ENCODE measurements at regions not wholly inside any gene's neighbourhood (a gene's known extent, or its start where the extent isn't known, plus 50 kb on each side); places are given as distances from the start of the nearest gene placed in this dataset.

DNA sequence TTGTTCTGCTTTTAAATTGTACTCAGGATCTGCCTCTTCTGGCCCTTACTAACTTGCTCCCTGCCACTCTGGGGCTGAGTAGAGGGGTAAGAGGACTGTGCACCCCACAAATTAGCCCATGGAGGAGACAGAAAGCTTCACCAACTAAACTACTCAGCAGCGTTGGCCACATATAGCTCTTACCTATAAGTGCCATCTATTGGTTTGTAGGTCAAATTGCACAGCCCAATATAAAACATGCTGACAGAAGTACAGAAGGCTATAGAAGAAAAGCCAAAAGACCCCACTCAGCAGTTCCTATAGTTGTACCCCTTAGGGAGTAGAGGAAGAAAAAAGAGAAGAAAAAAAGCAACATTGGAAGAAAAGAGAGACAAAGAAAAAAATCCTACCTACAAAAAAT lies 341.2 kb upstream of the FMR1 start:
- Histone ChIP-seq H2AFZ (ENCODE audit: low read length) (no peak overlapping the region), H3K4me3 (ENCODE audit: low read length) (no peak overlapping the region), H3K27me3 (replicated peaks; ENCODE audit: insufficient read depth, low read length) (no peaks in the 10 kb centered on the region), H3K4me1 (ENCODE audit: low read length) (no peaks in the 10 kb centered on the region), H3K27ac (ENCODE audit: low read length) (no peak overlapping the region), H3K36me3 (replicated peaks; ENCODE audit: insufficient read depth, low read length) (no peaks in the 10 kb centered on the region), H3K79me2 (ENCODE audit: low read length) (no peaks in the 10 kb centered on the region), H3K9me2 (replicated peaks; ENCODE audit: insufficient read depth, low read length) (no peaks in the 10 kb centered on the region), H3K4me2 (ENCODE audit: low read depth, low read length) (no peak overlapping the region), H3K9ac (ENCODE audit: low read length) (no peak overlapping the region), H4K20me1 (ENCODE audit: insufficient read depth, low read length) (no peaks in the 10 kb centered on the region), H3K9me3 (replicated peaks; ENCODE audit: insufficient read depth, low read length) (no peaks in the 10 kb centered on the region), H3F3A (ENCODE audit: insufficient read depth, low read length) (no peaks in the 10 kb centered on the region)
- DNase-seq = no peak
- TF ChIP-seq EZH2phosphoT487 (IDR thresholded peaks at IDR 0.05; ENCODE audit: low read length) (no peak), EZH2 (optimal IDR thresholded peaks at IDR 0.05; ENCODE audit: low read depth, low read length) (no peak)
- TF ChIP-seq, protein P1, sequence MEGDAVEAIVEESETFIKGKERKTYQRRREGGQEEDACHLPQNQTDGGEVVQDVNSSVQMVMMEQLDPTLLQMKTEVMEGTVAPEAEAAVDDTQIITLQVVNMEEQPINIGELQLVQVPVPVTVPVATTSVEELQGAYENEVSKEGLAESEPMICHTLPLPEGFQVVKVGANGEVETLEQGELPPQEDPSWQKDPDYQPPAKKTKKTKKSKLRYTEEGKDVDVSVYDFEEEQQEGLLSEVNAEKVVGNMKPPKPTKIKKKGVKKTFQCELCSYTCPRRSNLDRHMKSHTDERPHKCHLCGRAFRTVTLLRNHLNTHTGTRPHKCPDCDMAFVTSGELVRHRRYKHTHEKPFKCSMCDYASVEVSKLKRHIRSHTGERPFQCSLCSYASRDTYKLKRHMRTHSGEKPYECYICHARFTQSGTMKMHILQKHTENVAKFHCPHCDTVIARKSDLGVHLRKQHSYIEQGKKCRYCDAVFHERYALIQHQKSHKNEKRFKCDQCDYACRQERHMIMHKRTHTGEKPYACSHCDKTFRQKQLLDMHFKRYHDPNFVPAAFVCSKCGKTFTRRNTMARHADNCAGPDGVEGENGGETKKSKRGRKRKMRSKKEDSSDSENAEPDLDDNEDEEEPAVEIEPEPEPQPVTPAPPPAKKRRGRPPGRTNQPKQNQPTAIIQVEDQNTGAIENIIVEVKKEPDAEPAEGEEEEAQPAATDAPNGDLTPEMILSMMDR (IDR thresholded peaks at IDR 0.05; ENCODE audit: low read length) = no peak

DNA sequence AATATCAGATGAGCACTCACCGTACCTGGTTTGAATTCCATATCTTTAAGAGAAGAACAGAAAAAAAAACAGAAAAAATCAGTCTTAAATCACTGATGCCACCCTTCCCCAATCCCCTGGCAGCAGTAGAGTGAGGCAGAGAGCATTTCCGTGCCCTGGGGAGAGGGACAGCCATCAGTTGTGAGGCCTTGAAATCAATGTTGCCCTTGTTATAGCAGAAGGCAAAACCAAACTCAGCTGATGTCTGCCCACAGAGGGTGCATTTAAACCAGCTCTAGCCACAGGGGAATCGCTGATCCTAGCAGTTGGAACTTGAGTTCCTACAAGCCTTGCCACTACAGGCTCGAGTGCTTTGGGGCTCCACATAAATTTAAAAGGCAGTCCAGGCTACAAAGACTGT lies 338.5 kb upstream of the FMR1 start:
- no peaks in the 10 kb centered on the region for H3K4me1 ChIP-seq (ENCODE audit: low read length)
- no peak overlapping the region for H3K9ac ChIP-seq (ENCODE audit: low read length)
- no peaks in the 10 kb centered on the region for H3K27me3 ChIP-seq (replicated peaks; ENCODE audit: insufficient read depth, low read length)
- H2AFZ ChIP-seq (ENCODE audit: low read length) = no peak overlapping the region
- no peak overlapping the region for H3K4me3 ChIP-seq (ENCODE audit: low read length)
- no peak for TF ChIP-seq EZH2phosphoT487 (IDR thresholded peaks at IDR 0.05; ENCODE audit: low read length)
- TF ChIP-seq, protein P1 (IDR thresholded peaks at IDR 0.05; ENCODE audit: low read length) = no peak
- TF ChIP-seq EZH2 (optimal IDR thresholded peaks at IDR 0.05; ENCODE audit: low read depth, low read length) = no peak
- no peaks in the 10 kb centered on the region for H4K20me1 ChIP-seq (ENCODE audit: insufficient read depth, low read length)
- no peaks in the 10 kb centered on the region for H3K36me3 ChIP-seq (replicated peaks; ENCODE audit: insufficient read depth, low read length)
- no peaks in the 10 kb centered on the region for H3F3A ChIP-seq (ENCODE audit: insufficient read depth, low read length)
- no peaks in the 10 kb centered on the region for H3K9me3 ChIP-seq (replicated peaks; ENCODE audit: insufficient read depth, low read length)
- no peaks in the 10 kb centered on the region for H3K9me2 ChIP-seq (replicated peaks; ENCODE audit: insufficient read depth, low read length)
- DNase-seq = no peak
- H3K4me2 ChIP-seq (ENCODE audit: low read depth, low read length) = no peak overlapping the region
- H3K27ac ChIP-seq (ENCODE audit: low read length) = no peak overlapping the region
- no peaks in the 10 kb centered on the region for H3K79me2 ChIP-seq (ENCODE audit: low read length)

DNA sequence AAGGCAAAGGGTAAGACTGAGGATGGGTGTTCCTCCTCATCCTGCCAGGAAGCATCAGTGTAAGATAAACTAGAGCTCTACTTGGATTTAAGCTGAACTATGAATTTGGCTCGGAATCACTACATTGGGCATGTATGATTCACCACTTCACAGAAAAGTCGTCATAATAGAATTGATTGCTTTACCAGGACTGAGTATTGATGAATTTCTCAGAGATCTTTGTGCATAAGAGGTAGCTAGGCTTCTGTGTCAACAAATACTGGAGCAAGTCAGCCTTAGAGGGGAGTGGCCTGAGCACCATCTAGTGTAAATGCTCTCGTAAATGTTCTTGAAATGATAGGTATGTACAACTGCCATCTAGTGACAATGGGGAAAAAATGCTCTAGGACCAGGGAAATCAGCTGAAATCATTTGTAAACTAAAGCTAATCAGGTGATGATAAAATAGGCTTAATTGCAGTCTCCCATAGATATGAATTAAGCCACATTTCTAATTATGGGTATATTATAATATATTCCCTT lies 309.5 kb upstream of the FMR1 start:
- no peaks in the 10 kb centered on the region for H3K4me1 ChIP-seq (ENCODE audit: low read length)
- no peaks in the 10 kb centered on the region for H3K27me3 ChIP-seq (replicated peaks; ENCODE audit: insufficient read depth, low read length)
- H3K4me2 ChIP-seq (ENCODE audit: low read depth, low read length) = no peak overlapping the region
- no peak overlapping the region for H3K9ac ChIP-seq (ENCODE audit: low read length)
- TF ChIP-seq, protein P1 (IDR thresholded peaks at IDR 0.05; ENCODE audit: low read length) = no peak
- TF ChIP-seq EZH2 (optimal IDR thresholded peaks at IDR 0.05; ENCODE audit: low read depth, low read length) (no peak), EZH2phosphoT487 (IDR thresholded peaks at IDR 0.05; ENCODE audit: low read length) (no peak)
- H3K36me3 ChIP-seq (replicated peaks; ENCODE audit: insufficient read depth, low read length) = no peaks in the 10 kb centered on the region
- H4K20me1 ChIP-seq (ENCODE audit: insufficient read depth, low read length) = no peaks in the 10 kb centered on the region
- H3K27ac ChIP-seq (ENCODE audit: low read length) = no peak overlapping the region
- DNase-seq = no peak
- no peak overlapping the region for H2AFZ ChIP-seq (ENCODE audit: low read length)
- no peaks in the 10 kb centered on the region for H3K9me2 ChIP-seq (replicated peaks; ENCODE audit: insufficient read depth, low read length)
- H3K4me3 ChIP-seq (ENCODE audit: low read length) = no peak overlapping the region
- H3K9me3 ChIP-seq (replicated peaks; ENCODE audit: insufficient read depth, low read length) = no peaks in the 10 kb centered on the region
- no peaks in the 10 kb centered on the region for H3K79me2 ChIP-seq (ENCODE audit: low read length)
- H3F3A ChIP-seq (ENCODE audit: insufficient read depth, low read length) = no peaks in the 10 kb centered on the region

Data from MM.1S (cell line).